K562 (cell line): ENCODE measurements at regions not wholly inside any gene's neighbourhood (a gene's known extent, or its start where the extent isn't known, plus 50 kb on each side); places are given as distances from the start of the nearest gene placed in this dataset.

Experiments used
- BHLHE40 ChIP-seq: IDR thresholded peaks from 2 replicates; pipeline ENCODE4 v1.6.1; 2011; ENCODE audit warnings: low read length, improper control_type of control experiment
- DMBX1 ChIP-seq: fragments of 250-450 bp; sonication (Bioruptor Pico); IDR thresholded peaks from 2 replicates; pipeline ENCODE4 v1.8.0; 2022; ENCODE audit warnings: inconsistent platforms, mild to moderate bottlenecking, moderate library complexity, borderline replicate concordance
- ELF2 ChIP-seq: fragments of 250-450 bp; sonication (Bioruptor Pico); IDR thresholded peaks from 2 replicates; pipeline ENCODE4 v1.5.0; 2021; ENCODE audit warnings: mild to moderate bottlenecking
- FOXK1 ChIP-seq: sonication (generic); formaldehyde crosslinking; IDR thresholded peaks from 2 replicates; pipeline ENCODE4 v1.8.0; 2022; ENCODE audit warnings: missing genetic modification reagents, mild to moderate bottlenecking, borderline replicate concordance
- GTF2B ChIP-seq: IDR thresholded peaks from 2 replicates; pipeline ENCODE4 v1.6.1; 2011; ENCODE audit not compliant: insufficient read length; ENCODE audit errors: extremely low read depth
- HBP1 ChIP-seq: fragments of 450-650 bp; formaldehyde crosslinking; IDR thresholded peaks from 2 replicates; pipeline ENCODE4 v1.4.0; 2022; ENCODE audit warnings: missing genetic modification characterization
- IRF9 ChIP-seq: fragments of 450-650 bp; IDR thresholded peaks from 2 replicates; pipeline ENCODE4 v1.6.1; 2016; ENCODE audit warnings: missing biosample characterization, missing genetic modification characterization
- SIX5 ChIP-seq, 2 experiments: IDR thresholded peaks; 2 replicates each; pipeline ENCODE4 v1.6.1; 2011; ENCODE audit warnings: low read length in 2 of 2, borderline replicate concordance in 1 of 2, low read depth in 1 of 2, mild to moderate bottlenecking in 1 of 2, moderate library complexity in 1 of 2; ENCODE audit not compliant: insufficient read depth in 1 of 2
- SMARCA4 ChIP-seq: fragments of 450-650 bp; IDR thresholded peaks from 2 replicates; pipeline ENCODE4 v1.6.1; 2016
- TEAD2 ChIP-seq: fragments of 450-650 bp; IDR thresholded peaks from 2 replicates; pipeline ENCODE4 v1.6.1; 2016; ENCODE audit warnings: missing genetic modification characterization, control low read depth, missing compliant biosample characterization
- ZBTB17 ChIP-seq: fragments of 450-650 bp; formaldehyde crosslinking; IDR thresholded peaks from 2 replicates; pipeline ENCODE4 v1.4.0; 2020; ENCODE audit warnings: mild to moderate bottlenecking
- ZBTB40 ChIP-seq, 2 experiments: fragments of 450-650 bp in 1 of 2; sonication (generic) in 1 of 2; formaldehyde crosslinking in 1 of 2; IDR thresholded peaks; 2 replicates each; pipeline versions ENCODE4 v1.7.1 to v1.9.0; 2016 to 2022; ENCODE audit warnings: inconsistent platforms in 1 of 2, mild to moderate bottlenecking in 1 of 2, missing genetic modification reagents in 1 of 2
- ZNF253 ChIP-seq: fragments of 250-450 bp; sonication (Bioruptor Pico); conservative IDR thresholded peaks from 2 replicates; pipeline ENCODE4 v1.6.1; 2021; ENCODE audit warnings: mild to moderate bottlenecking
- ZNF408 ChIP-seq: fragments of 250-450 bp; sonication (Bioruptor Pico); IDR thresholded peaks from 2 replicates; pipeline ENCODE4 v1.4.0; 2020; ENCODE audit warnings: low read depth, mild to moderate bottlenecking, moderate library complexity
- ZNF41 ChIP-seq: fragments of 250-450 bp; sonication (Bioruptor Pico); conservative IDR thresholded peaks from 2 replicates; pipeline ENCODE4 v1.4.0; 2020; ENCODE audit warnings: mild to moderate bottlenecking
- ZNF507 ChIP-seq: conservative IDR thresholded peaks from 2 replicates; pipeline ENCODE4 v1.6.1; 2017; ENCODE audit warnings: missing genetic modification characterization, missing compliant biosample characterization

GRCh38 chr6:51153109-51153508 is 334.4 kb downstream of the TFAP2B start (continued):
- TF ChIP-seq ZBTB40 (IDR thresholded peaks at IDR 0.05), result no peak
- TF ChIP-seq ZBTB40 (CRISPR knock-in tag; IDR thresholded peaks at IDR 0.05), result no peak
- no peak for TF ChIP-seq IRF9 (tag)
- TF ChIP-seq BHLHE40, result no peak
- no peak for TF ChIP-seq HBP1 (CRISPR knock-in tag)
- TF ChIP-seq SIX5 (IDR thresholded peaks at IDR 0.05; ENCODE audit: borderline replicate concordance in 1 of 2, insufficient read depth in 1 of 2, low read depth in 1 of 2, low read length in 2 of 2), result no peak
- TF ChIP-seq ZNF408 (CRISPR knock-in tag), result no peak
- no peak for TF ChIP-seq TEAD2
- TF ChIP-seq ZNF41 (CRISPR knock-in tag), result no peak
- no peak for TF ChIP-seq ZNF507
- no peak for TF ChIP-seq ZNF253
- no peak for TF ChIP-seq FOXK1
- TF ChIP-seq SMARCA4, result peak; percentile 80
- TF ChIP-seq GTF2B, result no peak
- TF ChIP-seq ZBTB17, result 0 out of 2 replicates have a peak, but pooled peaks have one; percentile 50
- 0 out of 2 replicates have a peak, but pooled peaks have one; percentile 59 for TF ChIP-seq ELF2
- TF ChIP-seq DMBX1 (CRISPR knock-in tag), result no peak
